ENCODE measurements at regions not wholly inside any gene's neighbourhood (a gene's known extent, or its start where the extent isn't known, plus 50 kb on each side); places are given as distances from the start of the nearest gene placed in this dataset.

GRCh38 chr10:28094121-28094520, 95.2 kb upstream of the ODAD2 start:
- no peak for TF ChIP-seq CTCF (IDR thresholded peaks at IDR 0.05; ENCODE audit: low read depth, low read length)
- TF ChIP-seq EZH2phosphoT487 (IDR thresholded peaks at IDR 0.05; ENCODE audit: low read depth), result no peak
